Retina (tissue), 1 donor: ENCODE measurements at regions not wholly inside any gene's neighbourhood (a gene's known extent, or its start where the extent isn't known, plus 50 kb on each side); places are given as distances from the start of the nearest gene placed in this dataset.

Source experiments
- DNase-seq: peaks from one replicate; pipeline ENCODE4 v3.0.0-alpha.2; 2016

GRCh38 chr2:48912110-48912509, 156.6 kb upstream of the LHCGR start:
- DNase-seq, result no peak

DNA sequence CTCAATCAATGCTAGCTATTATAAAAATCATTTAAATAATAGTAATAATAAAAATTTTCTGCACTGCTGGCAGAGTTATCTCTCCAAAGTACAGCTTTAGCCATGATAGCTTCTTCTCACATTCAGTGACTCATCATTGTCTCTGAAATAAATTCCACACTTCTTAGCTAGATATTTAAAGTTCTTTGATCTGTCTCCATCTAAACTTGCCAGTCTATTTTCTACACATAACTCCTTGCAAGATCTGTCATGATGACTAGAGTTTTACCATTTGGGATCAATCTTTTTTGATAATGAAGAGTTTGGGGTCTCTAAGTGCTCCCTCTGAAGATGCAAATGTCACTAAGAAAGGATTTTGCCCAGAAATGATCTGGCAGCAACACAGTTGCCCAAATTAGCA, 155.4 kb upstream of the LHCGR start:
- no peak for DNase-seq

GRCh38 chr2:48906633-48907032, 151.1 kb upstream of the LHCGR start:
- no peak for DNase-seq

DNA sequence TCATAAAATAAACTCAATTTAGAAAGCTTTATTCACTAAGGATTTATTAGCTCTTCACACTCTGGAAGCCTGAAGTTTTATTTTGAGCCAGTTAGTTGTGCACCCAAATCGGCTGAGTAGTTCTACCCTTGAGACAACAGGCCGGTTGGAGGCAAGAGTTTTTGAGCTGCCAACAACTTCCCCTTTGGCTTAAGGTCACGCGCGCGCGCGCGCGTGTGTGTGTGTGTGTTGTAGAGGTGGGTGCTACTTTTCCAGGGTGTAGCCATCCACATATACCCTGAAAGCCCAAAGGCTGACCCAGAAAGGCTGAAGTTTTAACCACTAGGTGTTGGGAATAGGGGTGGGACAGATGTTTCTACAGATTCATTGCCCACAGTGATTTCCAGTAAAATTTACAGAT, 150.2 kb upstream of the LHCGR start:
- no peak for DNase-seq

DNA sequence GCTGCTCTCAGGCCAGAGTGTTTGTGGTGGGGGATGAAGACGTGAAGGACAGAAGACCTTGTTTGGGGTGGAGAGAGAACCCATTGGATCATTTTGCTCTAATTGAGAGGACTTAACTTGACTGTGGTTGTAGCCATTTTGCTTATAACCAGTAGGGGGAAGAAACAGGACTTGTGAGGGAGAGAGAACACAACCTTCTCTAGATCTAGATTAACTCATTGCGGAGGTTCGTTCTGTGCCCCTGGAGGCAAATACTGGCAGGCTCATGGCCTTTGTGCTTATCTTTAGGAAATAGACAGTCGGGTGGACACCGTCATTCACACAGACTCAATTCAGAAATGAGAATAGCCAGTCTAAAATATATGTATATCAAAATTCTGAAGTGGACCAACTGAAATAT, 147.0 kb upstream of the LHCGR start:
- no peak for DNase-seq

- no peak for DNase-seq
Observed at GRCh38 chr2:48901416-48901815, 145.9 kb upstream of the LHCGR start.

GRCh38 chr2:48901015-48901343, 145.5 kb upstream of the LHCGR start:
- DNase-seq, result no peak

DNA sequence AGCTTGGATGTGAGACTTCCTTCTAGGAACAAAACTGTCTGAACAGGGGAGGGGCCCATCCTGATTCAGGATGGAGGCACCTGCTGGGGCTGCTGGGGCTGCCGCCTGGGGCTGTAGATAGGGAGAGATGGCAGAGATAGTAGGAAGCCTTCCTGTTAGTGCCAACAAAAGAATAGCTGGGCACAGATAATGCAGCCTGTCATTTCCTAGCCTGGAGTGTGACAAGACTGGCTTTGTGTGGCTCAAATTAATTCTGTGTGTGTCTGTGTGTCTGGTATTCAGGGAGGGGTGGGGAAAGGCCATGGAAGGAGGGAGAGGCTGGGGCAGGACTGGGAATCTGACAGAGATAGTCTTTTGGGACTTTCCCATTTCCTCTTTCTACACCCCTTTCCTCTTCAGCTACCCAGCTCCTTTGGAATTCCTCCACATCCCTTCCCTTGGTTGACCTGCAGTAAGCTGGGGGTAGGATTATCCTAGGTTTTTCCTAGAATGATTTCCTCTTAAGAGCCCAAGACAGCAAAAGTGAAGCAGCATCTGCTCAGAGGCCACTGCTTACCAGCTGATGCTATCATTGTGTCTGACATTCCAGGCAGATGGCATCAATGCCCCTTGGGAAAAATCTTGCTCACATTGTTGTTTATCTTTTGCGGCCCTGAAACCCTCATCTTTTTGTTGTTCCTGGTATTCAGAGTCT, 144.9 kb upstream of the LHCGR start:
- DNase-seq, result peak; percentile 56

GRCh38 chr2:48896870-48897269, 141.3 kb upstream of the LHCGR start:
- no peak for DNase-seq

DNA sequence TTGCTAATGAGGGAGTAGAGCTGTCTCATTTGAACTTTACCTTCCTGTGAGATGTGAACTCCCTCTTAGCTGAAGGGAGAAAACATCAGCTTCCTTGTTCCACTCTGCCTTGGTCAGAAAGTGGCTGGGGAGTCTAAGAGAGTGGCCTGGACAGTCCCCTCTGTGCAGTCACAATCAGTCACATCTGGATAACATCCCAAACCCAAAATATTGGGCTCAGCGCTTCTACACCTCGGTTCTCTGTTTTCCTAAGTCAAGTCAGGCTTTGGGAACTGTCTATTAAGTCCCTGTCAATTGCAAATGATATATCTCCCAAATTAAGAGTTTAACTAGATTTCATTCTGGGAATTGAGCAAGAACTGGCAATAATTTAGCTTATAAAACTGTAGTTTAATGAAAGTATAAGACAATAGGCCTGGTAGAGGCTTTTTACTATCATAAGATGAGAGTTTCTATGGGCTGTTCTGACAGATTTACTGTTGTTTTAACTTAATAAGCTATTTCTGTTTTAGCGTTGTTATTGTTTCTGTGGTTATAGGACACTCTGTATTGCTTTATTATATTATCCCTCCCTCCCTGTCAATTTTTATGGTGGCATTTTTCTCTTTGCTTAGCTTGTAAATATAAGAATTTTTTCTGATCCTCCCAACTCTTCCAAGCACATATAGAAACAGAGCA, 135.1 kb upstream of the LHCGR start:
- no peak for DNase-seq

DNA sequence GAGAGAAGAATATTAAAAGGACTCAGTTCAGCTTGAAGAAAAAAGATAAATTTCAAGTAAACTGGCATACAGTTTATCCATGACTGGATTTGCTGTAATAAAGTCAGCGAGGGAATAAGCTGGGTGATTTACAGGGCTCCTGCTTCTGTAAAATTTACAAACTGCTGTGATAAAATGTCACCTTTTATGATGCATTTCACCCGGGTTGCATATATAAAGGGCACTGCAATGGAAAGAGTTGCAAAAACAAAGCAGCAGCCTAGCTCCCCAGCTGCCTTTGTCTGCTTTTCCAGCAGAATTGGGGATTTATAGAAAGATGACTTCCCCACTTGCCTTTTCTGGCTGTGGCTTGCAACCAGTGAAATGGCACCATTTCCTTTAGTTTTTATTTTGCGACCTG, 132.5 kb upstream of the LHCGR start:
- no peak for DNase-seq

DNA sequence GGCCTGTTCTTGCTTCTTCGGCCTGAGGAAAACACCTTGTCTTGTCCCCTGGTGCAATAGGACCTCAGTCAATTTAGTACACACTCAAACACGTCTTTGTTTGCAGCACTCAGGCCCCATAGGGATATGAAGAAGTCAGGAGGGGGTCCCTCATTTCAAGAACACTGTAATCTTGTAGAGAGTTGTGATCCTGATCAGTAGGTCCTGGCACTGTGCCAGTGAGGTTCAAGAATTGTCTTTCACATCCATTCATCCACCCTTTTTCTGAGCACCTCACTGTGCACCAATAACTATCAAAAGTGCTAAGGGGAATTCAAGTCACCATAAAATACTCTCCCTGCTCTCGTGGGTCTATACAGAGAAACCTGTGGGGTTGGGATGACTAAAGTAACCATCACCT, 131.4 kb upstream of the LHCGR start:
- DNase-seq, result no peak

DNA sequence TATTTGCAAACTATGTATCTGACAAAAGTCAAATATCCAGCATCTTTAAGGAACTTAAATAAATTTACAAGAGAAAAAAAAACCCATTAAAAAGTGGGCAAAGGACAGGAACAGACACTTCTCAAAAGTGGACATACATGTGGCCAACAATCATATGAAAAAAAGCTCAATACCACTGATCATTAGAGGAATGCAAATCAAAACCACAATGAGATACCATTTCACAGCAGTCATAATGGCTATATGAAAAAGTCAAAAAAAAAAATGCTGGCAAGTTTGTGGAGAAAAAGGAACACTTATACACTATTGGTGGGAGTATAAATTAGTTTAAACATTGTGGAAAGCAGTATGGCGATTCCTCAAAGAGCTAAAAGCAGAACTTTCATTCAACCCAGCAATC, 130.3 kb upstream of the LHCGR start:
- no peak for DNase-seq

- DNase-seq, result no peak
Observed at GRCh38 chr2:48883661-48884060, 128.1 kb upstream of the LHCGR start.

GRCh38 chr2:48874282-48874681, 118.8 kb upstream of the LHCGR start:
- no peak for DNase-seq

- DNase-seq, result no peak
Observed at GRCh38 chr2:48873666-48874065, 118.1 kb upstream of the LHCGR start.

DNA sequence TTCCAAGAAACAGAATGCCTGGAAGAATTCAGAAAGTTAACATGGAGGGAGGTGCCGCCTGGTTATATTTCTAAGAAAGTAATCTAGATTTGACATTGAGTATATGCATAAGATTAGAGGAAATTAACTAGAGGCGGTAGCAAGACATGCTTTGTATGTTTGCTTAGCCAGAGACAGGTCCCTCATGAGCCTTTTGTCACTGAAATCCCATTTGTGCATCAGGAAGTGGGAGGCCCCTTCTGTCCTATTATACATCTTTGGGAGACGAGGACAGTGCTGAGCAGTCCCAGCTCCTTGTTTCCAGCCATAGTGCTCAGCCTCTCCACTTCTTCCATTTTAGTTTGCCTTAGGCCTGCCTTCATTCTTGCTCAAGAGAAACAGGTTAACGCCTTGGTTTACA, 115.4 kb upstream of the LHCGR start:
- DNase-seq, result no peak

DNA sequence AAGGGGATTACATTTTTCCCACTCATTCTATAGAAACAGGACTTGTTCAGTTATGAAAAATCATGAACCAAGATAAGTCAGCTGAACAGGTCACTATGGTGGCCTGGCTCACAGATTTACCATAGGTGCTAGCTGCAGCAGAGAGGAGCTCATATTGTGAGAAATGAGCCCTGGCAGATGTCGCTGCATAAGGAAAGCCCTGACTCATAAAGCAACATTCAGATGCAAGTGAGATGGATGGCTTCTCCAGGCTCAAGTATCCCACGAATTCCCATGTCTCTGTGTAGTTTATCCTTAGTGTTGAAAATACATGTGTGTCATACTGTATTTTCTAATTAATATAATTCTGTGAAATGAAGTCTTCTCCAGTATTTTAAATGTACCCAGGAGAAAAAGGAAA, 115.0 kb upstream of the LHCGR start:
- DNase-seq, result no peak

DNA sequence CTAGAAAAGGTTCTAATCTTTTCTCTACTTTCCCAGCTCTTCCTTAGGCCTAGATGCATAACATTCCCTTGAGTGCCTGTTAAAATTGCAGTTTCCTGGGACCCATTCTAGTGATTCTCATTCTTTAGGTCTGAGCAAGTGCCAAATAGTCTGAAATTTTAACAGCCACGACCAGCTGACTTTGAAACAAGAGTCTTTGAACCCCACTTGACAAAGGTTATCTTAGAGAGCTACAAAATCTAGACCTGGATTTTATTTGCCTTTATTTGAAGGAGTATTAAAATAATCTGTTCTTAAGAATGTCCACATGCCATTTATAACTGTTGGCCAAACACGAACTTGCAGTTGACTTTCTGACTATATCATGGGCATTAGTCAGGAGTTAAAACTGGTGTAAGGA, 110.2 kb upstream of the LHCGR start:
- DNase-seq, result no peak

- DNase-seq, result no peak
Observed at GRCh38 chr2:48860380-48860779, 104.9 kb upstream of the LHCGR start.

GRCh38 chr2:48856657-48857056, 101.1 kb upstream of the LHCGR start:
- no peak for DNase-seq

DNA sequence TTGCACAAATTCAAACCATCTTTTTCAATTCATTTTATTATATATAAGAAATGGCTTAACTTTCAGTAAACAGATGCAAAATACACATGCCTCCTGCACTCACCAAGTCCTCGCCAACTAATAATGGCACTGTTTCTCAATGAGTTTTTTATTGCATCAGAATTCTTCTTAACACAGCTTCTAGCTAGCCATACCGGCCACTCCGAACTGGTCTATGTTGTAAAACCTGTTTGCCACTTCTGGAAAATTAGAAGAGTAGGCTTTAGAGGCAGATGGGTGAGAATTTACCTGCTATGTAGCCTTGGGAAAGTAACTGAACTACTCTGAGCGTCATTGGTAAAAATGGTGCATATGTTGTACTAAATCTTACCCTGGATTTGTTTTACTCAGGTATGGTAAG, 100.6 kb upstream of the LHCGR start:
- no peak for DNase-seq

GRCh38 chr2:48855142-48855541, 99.6 kb upstream of the LHCGR start:
- DNase-seq, result no peak

GRCh38 chr2:48854681-48855080, 99.2 kb upstream of the LHCGR start:
- DNase-seq, result no peak

DNA sequence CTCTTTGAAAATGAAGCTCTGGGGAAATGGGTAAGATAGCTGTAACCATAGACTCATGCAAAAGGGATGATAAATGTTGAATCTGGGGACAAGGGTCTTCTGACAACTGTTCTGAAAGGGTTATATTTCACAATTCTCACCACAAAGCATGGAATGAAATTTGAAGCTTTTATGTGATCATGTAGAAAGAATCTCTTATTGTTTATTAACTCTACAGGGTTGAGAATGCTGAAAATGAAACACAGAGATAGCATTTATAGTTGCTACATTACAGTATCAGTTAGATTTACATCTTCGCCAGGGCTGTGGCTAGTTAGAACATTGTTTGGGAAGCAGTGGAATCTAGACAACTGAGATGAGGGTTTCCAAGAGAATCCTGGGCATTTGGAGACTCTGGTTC, 97.4 kb upstream of the LHCGR start:
- no peak for DNase-seq
